SKM-1 (cell line): ENCODE measurements at regions not wholly inside any gene's neighbourhood (a gene's known extent, or its start where the extent isn't known, plus 50 kb on each side); places are given as distances from the start of the nearest gene placed in this dataset.
A peak's percentile ranks its signal among the peaks of the same experiment; 100 is the strongest.

Experiments used
- DNase-seq: peaks from one replicate; lab custom pipeline; 2025; ENCODE audit not compliant: unreplicated experiment; lab: John Stamatoyannopoulos, UW

GRCh38 chr20:4095639-4096038, 53.0 kb upstream of the SMOX start:
- no peak for DNase-seq

DNA sequence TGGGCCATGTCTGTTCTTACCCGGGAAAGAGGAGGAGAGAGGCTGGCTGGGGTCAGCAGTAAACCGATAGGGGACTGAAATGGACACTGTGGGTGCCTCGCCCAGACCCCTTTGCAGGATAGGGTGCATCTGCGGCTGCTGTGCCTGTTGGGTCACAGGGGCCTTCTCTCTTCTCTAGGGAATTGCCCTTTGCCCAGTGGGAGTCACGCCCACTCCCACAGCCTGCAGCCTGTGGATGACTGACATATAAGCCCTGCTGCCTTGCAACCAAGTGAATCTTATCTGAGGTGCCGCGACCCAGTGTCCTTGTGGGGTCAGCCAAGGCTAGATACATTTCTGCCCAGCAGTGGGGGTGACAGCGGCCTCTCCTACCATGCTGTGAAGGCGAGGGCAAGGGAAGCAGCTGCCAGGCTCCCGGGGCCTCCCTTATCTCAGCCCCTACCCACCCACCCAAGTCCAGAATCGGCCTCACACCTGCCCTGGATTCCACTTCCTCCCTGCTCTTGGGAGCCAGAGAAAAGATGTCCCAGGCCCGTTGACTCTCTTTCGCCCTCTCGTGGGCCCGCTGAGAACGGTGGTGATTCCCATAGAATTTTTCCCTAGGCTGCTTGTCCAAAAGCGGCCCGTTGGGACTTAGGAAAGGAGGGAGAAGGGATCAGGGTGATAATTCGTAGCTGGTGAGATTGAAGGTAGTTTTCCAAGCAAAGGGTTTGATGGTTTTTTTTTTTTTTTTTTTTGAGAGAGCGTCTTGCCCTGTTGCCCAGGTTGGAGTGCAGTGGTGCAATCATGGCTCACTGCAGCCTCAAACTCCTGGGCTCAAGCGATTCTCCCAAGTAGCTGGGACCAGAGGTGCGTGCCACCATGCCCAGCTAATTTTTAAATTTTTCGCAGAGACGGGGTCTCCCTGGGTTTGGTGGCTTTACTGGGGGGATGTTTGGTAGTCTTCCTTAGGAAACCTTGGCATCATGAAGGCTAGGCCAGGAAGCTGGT, 56.8 kb upstream of the SMOX start:
- DNase-seq = peak; percentile 15

DNA sequence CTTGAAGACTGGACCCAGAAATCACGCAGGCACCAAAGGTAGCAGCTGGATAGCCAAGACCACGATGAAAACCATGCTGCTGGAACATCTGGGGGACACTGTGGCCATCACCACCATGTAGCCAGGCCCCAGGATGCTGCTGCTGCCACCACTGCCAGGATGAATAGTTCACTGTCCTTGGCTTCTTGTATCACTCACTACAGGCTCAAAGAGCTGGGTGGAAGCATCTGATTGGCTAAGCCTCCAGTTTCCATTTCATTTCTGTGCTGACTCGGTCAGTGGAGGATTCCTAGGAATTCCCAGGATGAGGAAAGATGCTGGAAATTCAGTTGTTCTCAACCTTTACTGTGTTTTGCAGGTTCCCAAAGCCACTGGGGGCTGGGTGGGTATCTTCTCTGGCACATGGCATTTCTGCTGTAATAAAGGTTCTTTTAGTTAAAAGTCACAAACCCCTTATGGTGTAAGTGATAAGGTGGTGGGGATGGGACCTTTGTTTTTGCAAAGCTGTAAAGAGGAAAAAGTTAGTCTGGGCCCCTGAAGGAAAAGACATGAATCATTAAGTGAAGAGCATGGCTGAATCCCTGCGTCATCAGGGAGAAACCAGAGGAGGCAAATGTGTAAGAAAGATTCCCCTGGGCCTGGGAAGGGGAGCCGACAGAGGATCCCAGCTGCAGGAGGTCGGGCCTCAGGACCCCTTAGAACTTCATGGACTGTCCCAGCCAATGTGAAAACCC, 57.7 kb upstream of the SMOX start:
- no peak for DNase-seq

DNA sequence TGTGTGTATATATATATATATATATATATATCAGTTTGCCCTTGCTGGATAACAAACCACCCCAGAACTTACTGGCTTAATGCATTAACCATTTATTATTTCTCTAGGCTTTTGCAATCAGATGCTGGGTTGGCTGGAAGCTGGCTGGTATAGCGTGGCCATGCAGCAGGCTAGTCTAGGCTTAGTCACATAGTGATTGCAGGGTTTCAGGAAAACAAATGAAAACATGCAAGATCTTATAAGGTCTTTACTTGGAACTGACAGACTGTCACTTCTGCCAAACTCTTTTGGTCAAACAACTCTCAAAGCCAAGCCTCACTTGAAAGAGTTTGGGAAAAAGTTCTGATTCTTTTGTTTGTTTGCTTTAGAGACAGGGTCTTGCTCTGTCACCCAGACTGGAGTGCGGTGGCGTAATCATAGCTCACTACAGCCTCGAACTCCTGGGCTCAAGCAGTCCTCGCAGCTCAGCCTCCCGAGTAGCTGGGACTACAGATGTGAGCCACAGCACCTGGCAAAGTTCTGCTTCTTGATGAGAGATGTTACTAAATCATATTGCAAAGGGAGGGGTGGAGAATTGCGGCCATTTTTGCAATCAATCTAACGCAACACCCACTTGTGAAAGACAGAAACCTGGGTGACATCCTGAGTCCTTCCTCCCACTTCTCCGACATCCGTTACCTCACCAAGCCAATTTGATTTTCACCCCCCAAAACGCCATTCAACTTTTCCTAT, 58.7 kb upstream of the SMOX start:
- no peak for DNase-seq

DNA sequence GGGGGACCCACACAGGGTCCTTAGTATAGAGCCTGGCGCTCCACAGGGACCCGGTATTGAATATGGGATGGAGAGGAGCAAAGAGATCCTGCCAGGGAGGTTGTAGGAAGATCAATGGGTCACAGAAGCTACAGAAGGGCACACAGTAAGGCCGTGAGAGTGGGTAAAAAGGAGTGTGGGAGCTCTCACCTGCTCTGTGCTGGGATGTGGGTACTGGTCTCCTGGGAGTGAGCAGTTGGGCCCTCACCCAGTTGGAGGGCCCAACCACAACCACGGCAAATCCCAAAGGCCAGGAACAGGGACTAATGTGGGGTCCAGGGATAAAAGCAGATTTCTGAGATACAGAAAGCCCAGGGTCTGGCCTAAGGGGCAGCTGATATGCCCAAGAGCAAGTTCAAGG, 59.9 kb upstream of the SMOX start:
- no peak for DNase-seq

GRCh38 chr20:4087923-4088322, 60.7 kb upstream of the SMOX start:
- DNase-seq = no peak

GRCh38 chr20:4086771-4087687, 61.6 kb upstream of the SMOX start:
- no peak for DNase-seq

- DNase-seq = no peak
These were observed 63.9 kb upstream of the SMOX start for GRCh38 chr20:4084721-4085120.

DNA sequence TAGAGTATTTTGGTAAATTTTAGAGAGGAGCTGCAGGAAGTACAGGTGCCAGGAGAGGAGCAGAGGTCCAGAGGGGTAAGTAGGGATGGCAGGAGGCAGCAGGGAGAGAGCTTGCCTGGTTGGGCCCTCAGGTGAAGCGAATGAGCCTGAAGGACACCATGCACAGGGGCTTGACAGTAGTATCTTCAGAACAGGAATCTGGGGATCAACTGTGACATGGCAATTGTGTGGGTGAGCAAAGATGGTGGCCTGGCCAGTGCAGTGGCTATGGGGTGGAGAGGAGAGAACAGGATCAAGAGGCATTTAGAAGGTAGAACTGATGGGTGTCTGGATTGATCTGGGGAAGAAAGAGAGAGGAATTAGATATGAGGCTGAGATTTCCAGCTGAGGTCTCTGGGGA, 64.5 kb upstream of the SMOX start:
- DNase-seq = no peak

DNA sequence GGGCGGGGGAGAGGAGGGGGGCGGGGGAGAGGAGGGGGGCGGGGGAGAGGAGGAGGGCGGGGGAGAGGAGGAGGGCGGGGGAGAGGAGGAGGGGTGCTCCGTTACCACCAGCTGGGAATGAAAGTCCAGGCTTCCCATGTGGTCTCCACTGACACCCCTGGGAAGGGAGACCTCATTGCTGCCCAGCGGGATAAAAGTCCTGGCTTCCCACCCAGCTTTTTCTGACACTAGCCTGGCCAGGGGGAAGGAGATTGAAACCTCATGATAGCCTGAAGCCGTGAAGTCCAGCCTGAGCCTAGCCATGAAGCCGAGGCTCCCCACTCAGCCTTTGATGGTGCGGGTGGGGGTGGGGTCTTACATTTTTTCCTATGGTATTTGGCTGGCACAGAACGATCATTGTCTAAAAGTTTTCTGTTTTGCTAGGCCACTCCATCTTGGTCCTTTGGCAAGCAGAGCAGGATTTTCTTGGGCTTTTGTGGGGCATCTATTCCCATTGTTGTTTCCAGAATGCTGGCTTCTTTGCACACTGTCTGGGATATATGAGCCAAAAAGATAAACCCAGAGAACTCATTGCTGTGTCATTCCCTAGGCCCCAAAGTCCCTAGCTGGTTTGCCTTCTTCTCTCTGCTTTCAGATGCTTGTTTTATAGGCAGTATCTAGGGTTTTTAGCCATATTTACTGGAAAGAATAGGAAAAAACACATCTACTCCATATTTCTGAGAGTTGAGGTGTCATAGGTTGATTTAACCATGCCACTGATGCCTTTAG, 65.3 kb upstream of the SMOX start:
- no peak for DNase-seq

DNA sequence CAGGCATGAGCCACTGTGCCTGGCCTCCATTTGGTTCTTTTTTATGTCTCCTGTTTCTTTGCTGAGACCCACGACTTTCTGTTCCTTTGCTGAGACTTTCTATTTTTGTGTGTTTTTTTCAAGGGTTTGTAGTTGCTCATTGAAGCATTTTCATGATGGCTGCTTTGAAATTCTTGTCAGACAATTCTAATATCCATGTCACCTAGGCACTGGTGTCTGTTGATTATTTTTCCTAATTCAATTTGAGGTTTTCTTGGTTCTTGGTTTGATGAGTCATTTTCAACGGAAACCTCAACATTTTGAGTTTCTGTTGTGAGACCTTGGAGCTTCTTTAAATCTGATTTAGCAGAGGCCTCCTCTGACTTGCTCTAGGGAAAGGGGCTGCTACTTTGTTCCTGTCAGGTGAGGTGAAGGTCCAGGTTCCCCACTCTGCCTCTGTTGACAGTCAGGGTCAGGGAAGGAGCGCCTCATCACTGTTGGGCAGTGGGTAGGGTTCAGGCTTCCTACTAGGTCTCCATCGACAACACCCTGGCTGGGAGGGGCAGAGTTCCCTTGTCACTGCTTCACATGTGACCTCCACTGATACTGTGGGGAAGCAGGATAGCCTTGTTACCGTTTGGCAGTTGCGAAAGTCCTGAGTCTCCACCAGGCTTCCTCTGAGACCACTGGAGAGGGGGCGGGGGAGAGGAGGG, 66.1 kb upstream of the SMOX start:
- DNase-seq = peak; percentile 32

GRCh38 chr20:4081421-4081820, 66.1 kb upstream of the RNF24 start:
- DNase-seq = no peak

DNA sequence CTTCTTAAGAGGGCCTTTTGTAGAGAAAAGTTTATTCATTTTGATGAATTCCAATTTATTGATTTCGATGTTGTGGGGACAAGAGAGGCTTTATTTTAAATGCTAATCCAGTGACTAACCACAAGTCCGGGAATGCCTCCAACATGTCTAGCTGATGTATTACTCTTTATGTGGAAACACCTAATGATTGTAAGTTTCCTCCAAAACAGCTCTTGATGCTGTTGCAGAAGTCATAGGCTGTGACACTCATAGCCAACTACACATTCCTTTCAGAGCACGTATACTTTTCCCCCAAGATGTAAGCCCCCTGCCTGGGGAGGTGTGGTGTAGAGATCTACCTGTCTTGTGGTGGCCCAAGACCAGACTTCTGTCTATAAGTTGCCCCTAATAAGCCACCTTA, 61.3 kb upstream of the RNF24 start:
- no peak for DNase-seq

DNA sequence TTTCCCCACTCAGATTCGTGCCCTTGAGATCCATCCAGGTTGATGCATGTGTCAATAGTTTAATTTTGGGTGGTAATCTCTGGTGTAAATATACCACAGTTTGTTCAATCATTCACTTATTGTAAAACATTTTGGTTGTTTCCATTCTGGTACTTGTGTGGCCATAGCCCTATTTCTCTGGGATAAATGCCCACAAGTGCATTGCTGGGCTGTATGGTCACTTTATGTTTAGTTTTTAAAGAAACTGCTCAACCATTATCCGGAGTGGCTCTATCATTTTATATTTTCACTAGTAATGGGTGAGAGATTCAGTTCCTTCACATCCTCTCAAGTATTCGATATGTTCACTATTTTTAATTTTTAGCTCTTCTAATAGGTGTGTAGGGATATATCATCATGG, 60.7 kb upstream of the RNF24 start:
- DNase-seq = no peak

DNA sequence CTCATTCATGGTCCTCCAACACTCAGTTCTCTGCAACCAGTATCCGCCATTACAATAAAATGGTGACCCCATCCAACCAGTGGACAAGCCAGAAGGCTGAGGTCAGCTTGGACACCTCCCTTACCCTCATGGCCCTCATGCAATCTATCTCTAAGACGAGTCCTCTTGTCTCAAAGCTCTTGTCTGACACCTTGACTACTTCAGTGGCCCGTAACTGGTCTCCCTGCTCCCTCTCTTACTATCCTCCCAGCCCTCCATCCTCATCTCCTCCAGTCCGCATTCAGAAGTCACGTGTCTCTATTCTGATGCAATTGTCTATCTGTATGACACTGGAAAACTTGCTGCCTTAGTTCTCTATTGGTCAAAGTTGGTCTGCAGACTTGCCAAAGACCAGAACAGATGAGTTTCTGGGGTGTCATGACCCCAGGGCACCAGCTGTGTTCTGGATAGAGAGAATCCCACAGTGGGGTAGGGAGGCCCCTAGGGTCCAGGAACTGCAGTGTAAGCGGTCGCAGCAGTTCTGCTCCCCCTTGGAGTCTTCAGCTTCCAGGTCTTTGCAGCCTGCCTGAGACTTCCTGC, 59.6 kb upstream of the RNF24 start:
- peak; percentile 23 for DNase-seq

DNA sequence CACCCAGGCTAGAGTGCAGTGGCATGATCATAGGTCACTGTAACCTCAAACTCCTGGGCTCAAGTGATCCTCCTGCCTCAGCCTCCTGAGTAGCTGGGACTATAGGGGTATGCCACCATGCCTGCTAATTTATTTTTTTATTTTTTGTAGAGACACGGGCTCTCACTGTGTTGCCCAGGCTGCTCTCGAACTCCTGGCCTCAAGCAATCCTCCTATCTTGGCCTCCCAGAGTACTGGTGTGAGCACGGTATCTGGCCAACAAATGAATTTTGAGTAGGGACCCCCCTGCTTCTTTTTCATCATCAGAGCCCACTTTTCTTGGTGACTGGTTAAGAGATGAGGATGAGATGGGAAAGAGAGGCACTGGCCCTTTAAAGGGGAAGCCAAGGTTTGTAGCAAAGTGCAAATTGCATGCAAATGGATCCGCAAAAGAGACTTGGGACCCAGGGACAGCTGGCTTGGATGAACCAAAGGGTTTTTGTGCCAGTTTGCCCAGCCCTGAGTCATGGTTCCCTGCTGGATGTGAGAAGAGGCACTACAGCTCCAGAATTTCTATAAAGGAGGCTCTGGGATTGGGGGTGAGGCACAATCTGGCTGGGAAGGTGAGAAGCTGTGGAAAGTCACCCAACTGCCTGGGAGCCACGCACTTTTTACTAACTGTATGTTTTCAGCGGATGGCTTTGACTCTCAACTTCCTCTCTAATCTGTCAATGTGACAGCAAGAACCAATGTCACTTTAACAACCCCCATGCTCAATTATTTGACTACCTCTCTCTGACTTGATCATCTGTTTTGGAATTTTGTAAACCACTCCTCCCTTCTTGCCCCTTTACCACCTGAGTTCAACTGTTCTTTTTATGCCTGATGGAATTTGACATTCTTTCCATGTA, 58.7 kb upstream of the RNF24 start:
- DNase-seq = no peak

DNA sequence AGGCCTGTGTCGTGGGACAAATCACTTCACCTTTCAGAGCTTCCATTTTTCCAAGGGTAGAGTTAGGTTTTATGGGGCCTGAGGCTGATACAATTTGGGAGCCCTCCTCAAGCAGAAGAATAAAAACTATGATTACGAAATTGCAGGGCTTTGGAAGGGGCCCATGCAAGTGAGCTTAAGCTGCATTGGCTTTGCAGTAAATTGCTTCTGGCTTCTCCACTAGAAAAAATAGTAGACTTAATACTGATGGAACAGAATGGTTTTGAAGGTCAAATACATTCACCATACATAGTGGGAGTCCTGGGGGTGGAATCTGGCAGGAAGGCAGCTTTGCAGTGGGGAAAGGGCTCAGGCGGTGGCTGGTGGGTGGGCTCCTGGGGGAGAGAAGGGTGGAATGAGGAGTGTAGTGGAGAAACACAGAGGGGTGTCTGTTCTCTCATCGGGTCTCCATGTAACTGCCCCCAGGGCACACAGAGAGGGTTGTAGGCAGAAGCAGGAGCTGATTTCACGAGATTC, 55.9 kb upstream of the RNF24 start:
- DNase-seq = no peak
